Mesothelial cell of epicardium (in vitro differentiated cells): ENCODE measurements at regions not wholly inside any gene's neighbourhood (a gene's known extent, or its start where the extent isn't known, plus 50 kb on each side); places are given as distances from the start of the nearest gene placed in this dataset.

Source experiments
- DNase-seq, 2 experiments: peaks; one replicate each; pipeline ENCODE4 v3.0.0; 2021; ENCODE audit warnings: low spot score in 2 of 2; ENCODE audit not compliant: unreplicated experiment in 2 of 2
- H3K27ac Mint-ChIP-seq: 2 replicates; pipeline ENCODE4 v1.8.0; 2021; ENCODE audit warnings: mixed read lengths
- H3K27me3 Mint-ChIP-seq: 2 replicates; pipeline ENCODE4 v1.8.0; 2021; ENCODE audit warnings: low read depth, mixed read lengths
- H3K36me3 Mint-ChIP-seq: 2 replicates; pipeline ENCODE4 v1.8.0; 2021; ENCODE audit warnings: mixed read lengths
- H3K4me1 Mint-ChIP-seq: 2 replicates; pipeline ENCODE4 v1.8.0; 2021; ENCODE audit warnings: mixed read lengths
- H3K4me3 Mint-ChIP-seq: 2 replicates; pipeline ENCODE4 v1.8.0; 2021; ENCODE audit warnings: mild to moderate bottlenecking, moderate library complexity, mixed read lengths
- H3K9me3 Mint-ChIP-seq: 2 replicates; pipeline ENCODE4 v1.8.0; 2021; ENCODE audit warnings: mixed read lengths
- TF ChIP-seq, protein P1 (sequence below): fragments of 200-600 bp; sonication (generic); IDR thresholded peaks from one replicate; pipeline ENCODE4 v1.5.0; 2021; ENCODE audit warnings: antibody characterized with exemption; ENCODE audit not compliant: unreplicated experiment

DNA sequence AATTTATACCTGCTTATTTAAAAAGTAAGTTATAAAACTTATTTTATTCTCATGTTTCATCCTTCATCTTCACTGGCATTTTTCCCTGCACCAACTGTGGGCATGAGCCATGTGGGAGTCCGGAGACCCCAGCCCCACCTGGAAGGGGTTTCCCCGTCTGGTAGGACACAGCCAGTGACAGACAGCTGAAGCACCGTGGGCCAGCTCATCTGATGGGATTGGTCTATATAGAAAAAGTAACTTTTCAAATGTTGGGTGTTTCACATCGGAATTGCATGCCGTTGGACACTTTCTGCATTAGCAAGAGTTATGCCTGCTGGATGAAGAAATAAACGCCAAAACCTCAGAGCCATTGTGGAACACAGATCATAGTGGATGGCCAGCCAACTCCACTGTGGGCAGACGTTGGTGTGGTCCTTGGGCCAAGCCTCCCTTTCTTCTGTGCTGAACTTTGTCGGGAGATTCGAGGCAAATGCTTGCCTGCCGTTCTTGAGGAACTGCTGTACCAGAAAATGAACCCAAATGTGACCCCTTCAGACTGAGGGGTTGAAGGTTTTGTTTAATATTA lies 1329.3 kb downstream of the TBC1D22A start:
- Mint-ChIP-seq H3K9me3 (no peaks in the 10 kb centered on the region), H3K4me1 (peaks cover 24% of the 10 kb centered on the region)

DNA sequence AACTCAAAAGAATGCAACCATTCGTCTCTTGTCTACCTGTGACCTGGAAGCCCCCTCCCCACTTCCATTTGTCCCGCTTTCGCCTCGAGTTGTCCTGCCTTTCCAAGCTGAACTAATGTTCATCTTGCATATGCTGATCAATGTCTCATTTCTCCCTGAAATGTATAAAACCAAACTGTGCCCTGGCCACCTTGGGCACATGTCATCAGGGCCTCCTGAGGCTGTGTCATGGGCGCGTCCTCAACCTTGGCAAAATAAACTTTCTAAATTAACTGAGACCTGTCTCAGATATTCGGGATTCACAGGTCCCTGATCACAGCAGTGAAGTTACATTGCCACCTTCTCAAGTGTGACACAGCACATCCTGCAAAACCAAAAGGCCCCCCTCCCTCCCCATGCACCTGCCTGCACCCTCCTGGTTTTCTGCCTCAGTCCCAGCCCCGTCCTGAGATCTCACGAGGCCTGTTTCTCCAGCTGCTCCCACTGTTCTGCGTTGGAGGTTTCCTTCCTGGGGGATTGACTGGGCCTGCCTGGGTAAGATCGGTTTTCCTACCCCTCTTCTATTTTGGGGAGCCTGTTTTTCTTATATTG lies 1328.7 kb downstream of the TBC1D22A start:
- no peak overlapping the region for H3K4me3 Mint-ChIP-seq
- TF ChIP-seq, protein P1, sequence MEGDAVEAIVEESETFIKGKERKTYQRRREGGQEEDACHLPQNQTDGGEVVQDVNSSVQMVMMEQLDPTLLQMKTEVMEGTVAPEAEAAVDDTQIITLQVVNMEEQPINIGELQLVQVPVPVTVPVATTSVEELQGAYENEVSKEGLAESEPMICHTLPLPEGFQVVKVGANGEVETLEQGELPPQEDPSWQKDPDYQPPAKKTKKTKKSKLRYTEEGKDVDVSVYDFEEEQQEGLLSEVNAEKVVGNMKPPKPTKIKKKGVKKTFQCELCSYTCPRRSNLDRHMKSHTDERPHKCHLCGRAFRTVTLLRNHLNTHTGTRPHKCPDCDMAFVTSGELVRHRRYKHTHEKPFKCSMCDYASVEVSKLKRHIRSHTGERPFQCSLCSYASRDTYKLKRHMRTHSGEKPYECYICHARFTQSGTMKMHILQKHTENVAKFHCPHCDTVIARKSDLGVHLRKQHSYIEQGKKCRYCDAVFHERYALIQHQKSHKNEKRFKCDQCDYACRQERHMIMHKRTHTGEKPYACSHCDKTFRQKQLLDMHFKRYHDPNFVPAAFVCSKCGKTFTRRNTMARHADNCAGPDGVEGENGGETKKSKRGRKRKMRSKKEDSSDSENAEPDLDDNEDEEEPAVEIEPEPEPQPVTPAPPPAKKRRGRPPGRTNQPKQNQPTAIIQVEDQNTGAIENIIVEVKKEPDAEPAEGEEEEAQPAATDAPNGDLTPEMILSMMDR, result no peak
- no peak for DNase-seq
- peak overlapping the region; percentile 55 for H3K27ac Mint-ChIP-seq
- H3K9me3 Mint-ChIP-seq, result no peaks in the 10 kb centered on the region
- peaks cover 24% of the 10 kb centered on the region for H3K4me1 Mint-ChIP-seq
- peaks cover 45% of the 10 kb centered on the region for H3K27me3 Mint-ChIP-seq
- H3K36me3 Mint-ChIP-seq, result no peaks in the 10 kb centered on the region

More for the DNA sequence above, 1329.3 kb downstream of the TBC1D22A start:
- TF ChIP-seq, protein P1, result no peak
- Mint-ChIP-seq H3K36me3 (no peaks in the 10 kb centered on the region), H3K27ac (no peak overlapping the region), H3K27me3 (peaks cover 42% of the 10 kb centered on the region), H3K4me3 (no peak overlapping the region)
- DNase-seq, result peak; percentile 13 to 17

DNA sequence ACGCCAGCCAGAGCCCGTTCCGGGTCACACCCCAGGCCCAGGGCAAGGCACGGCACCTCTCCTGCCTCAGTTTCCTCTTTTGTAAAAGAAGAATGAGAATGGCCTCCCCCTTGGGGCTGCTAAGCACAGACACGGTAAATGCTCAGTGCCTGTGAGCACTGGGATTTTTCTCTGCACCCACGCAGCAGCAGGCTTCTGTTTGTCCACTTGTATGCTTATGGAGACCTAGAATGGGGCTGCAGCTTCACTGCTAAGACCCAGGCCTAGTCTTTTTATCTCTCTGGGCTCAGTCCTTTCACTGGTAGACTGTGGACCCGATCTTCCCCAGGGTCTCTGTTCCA lies 1327.9 kb downstream of the TBC1D22A start:
- Mint-ChIP-seq H3K27ac (peak overlapping the region; percentile 83), H3K27me3 (peaks cover 47% of the 10 kb centered on the region), H3K9me3 (no peaks in the 10 kb centered on the region), H3K4me1 (peaks cover 24% of the 10 kb centered on the region), H3K36me3 (no peaks in the 10 kb centered on the region), H3K4me3 (no peak overlapping the region)
- DNase-seq, result no peak
- TF ChIP-seq, protein P1, result no peak

DNA sequence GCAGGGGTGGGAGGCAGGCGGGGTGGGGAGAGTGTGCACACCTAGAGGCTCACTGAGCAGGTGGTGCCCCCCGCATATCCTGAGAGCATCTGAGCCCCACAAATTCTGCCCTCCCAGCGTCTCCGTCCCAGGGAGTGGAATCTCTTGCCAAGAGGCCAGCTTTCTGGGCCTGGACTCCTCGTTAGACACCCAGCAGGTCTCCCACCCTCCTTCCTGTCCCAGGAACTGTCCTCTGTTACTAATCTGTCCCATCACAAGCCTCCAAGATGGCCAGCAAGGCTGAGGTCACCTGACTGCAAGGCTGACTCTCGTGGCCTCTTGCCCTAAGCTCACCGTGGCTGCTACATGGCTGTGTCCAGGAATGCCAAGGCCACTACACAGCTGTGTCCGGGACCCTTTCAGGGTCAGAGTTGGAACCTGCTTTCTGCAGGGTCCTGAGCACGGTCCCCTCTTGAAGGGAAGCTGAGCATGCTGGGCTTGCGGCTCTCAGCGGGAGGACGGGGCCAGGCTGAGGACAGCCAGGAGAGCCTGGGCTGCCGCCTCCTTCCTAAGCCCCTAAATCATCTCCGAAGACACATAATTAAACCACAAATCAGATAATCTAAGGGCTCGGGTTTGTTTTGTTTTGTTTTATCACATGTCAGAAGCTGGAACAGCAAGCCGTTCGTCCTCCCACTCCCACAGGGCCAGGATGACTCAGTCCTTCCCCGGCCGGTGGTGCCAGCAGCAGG lies 1327.3 kb downstream of the TBC1D22A start:
- peaks cover 24% of the 10 kb centered on the region for H3K4me1 Mint-ChIP-seq
- H3K27ac Mint-ChIP-seq, result peak overlapping the region; percentile 83
- H3K9me3 Mint-ChIP-seq, result no peaks in the 10 kb centered on the region
- no peaks in the 10 kb centered on the region for H3K36me3 Mint-ChIP-seq
- TF ChIP-seq, protein P1, result no peak
- peak; percentile 34 to 61 for DNase-seq
- peaks cover 43% of the 10 kb centered on the region for H3K27me3 Mint-ChIP-seq
- no peak overlapping the region for H3K4me3 Mint-ChIP-seq

DNA sequence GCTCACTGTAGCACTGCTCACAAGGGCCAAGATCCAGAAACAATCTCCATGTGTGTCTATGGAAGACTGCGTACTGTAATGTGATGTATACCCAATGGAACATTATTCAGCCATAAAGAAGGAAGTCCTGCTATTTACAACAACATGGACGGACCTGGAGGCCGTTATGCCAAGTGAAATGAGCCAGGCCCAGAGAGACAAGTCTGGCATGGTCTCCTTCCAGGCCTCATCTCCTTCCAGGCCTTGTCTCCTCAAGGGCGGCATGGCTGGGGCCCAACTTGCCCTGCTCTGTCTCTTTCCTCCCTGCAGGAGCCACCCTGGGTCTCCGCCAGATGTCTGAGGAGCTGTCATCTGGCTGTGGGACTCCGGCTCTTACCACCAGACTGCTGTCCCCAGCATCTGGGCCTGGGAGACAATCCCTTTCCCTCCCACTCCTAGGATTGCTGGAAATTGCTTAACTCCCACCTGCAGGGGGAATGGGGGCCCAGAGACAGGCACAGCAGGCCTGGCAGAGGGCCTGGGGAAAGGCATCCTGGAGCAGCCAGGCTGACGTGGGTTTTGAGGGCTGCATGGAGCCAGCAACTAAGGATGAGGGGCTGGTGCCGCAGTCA lies 1326.6 kb downstream of the TBC1D22A start:
- H3K27me3 Mint-ChIP-seq, result peaks cover 45% of the 10 kb centered on the region
- no peaks in the 10 kb centered on the region for H3K9me3 Mint-ChIP-seq
- no peak overlapping the region for H3K27ac Mint-ChIP-seq
- H3K4me3 Mint-ChIP-seq, result no peak overlapping the region
- DNase-seq, result no peak
- TF ChIP-seq, protein P1, result no peak
- no peaks in the 10 kb centered on the region for H3K36me3 Mint-ChIP-seq
- peaks cover 24% of the 10 kb centered on the region for H3K4me1 Mint-ChIP-seq
